ENCODE measurements at regions not wholly inside any gene's neighbourhood (a gene's known extent, or its start where the extent isn't known, plus 50 kb on each side); places are given as distances from the start of the nearest gene placed in this dataset.

DNA sequence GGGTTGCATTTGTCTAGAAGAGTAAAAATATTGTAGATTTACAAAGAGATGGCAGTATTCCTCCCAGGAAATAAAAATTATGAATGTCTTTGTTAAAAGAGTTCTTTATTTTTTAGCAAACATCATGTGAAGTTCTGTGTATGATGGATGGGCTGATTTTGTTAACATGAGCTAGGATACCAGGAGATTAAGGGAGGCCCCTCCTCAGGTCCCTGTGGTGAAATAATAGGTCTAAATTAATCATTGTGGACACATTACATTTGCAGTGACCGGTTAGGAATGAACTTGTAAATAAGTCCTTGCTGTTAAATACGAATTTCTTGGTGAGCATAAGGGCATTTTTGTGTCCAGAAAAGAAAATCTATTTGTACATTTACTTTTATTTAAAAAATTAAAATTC, 339.4 kb upstream of the PHF14 start:
- TF ChIP-seq TAF1 (IDR thresholded peaks at IDR 0.05; ENCODE audit: borderline replicate concordance, insufficient read depth, low read length) (no peak), FOXP2 (optimal IDR thresholded peaks at IDR 0.05; ENCODE audit: borderline replicate concordance, extremely low read depth, extremely low read length, insufficient read depth) (no peak)
- TF ChIP-seq, protein P1, sequence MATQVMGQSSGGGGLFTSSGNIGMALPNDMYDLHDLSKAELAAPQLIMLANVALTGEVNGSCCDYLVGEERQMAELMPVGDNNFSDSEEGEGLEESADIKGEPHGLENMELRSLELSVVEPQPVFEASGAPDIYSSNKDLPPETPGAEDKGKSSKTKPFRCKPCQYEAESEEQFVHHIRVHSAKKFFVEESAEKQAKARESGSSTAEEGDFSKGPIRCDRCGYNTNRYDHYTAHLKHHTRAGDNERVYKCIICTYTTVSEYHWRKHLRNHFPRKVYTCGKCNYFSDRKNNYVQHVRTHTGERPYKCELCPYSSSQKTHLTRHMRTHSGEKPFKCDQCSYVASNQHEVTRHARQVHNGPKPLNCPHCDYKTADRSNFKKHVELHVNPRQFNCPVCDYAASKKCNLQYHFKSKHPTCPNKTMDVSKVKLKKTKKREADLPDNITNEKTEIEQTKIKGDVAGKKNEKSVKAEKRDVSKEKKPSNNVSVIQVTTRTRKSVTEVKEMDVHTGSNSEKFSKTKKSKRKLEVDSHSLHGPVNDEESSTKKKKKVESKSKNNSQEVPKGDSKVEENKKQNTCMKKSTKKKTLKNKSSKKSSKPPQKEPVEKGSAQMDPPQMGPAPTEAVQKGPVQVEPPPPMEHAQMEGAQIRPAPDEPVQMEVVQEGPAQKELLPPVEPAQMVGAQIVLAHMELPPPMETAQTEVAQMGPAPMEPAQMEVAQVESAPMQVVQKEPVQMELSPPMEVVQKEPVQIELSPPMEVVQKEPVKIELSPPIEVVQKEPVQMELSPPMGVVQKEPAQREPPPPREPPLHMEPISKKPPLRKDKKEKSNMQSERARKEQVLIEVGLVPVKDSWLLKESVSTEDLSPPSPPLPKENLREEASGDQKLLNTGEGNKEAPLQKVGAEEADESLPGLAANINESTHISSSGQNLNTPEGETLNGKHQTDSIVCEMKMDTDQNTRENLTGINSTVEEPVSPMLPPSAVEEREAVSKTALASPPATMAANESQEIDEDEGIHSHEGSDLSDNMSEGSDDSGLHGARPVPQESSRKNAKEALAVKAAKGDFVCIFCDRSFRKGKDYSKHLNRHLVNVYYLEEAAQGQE (IDR thresholded peaks at IDR 0.05; ENCODE audit: insufficient read depth in 1 of 2, low read depth in 2 of 2, low read length in 2 of 2), result no peak

All from PFSK-1 (cell line).